Endothelial cell of umbilical vein (primary cell): ENCODE measurements at regions not wholly inside any gene's neighbourhood (a gene's known extent, or its start where the extent isn't known, plus 50 kb on each side); places are given as distances from the start of the nearest gene placed in this dataset.

Experiments
- BruUV-seq: library from RNA; stranded (reverse); fragments of 400-500 nt; replicated peaks from 2 replicates; lab custom pipeline; 2021; lab: Mats Ljungman, UMichigan
- CTCF ChIA-PET: fragments of 300-600, 350-600 bp; sonication (Branson Sonifier 250); formaldehyde crosslinking; loops from one replicate; lab custom pipeline; 2021; ENCODE audit warnings: antibody characterized with exemption, inconsistent platforms; lab: Charles Lee
- POLR2A ChIA-PET: fragments of 300-600, 350-600 bp; sonication (Branson Sonifier 250); formaldehyde crosslinking; loops from one replicate; lab custom pipeline; 2021; ENCODE audit warnings: antibody characterized with exemption, inconsistent platforms; lab: Charles Lee
- DNase-seq: peaks from one replicate; pipeline ENCODE4 v3.0.0-alpha.2; 2011; ENCODE audit warnings: low read depth, low spot score
- FAIRE-seq: peaks from 2 replicates; lab custom pipeline; 2011; peaks lifted over from hg19 to GRCh38; lab: Jason Lieb, UNC
- H2AFZ ChIP-seq: 2 replicates; pipeline ENCODE4 v1.6.0; 2012; ENCODE audit warnings: low read depth, low read length, control low read depth, inconsistent platforms
- H3K27ac ChIP-seq: 2 replicates; pipeline ENCODE4 v1.5.1; 2011; ENCODE audit warnings: low read depth, mild to moderate bottlenecking, control low read depth, low read length, moderate library complexity; ENCODE audit not compliant: insufficient read depth
- H3K27me3 ChIP-seq, 2 experiments: 2 replicates each; pipeline versions ENCODE4 v1.6.0 to v1.6.1; 2011; ENCODE audit warnings: low read length in 2 of 2, mixed read lengths in 1 of 2; ENCODE audit not compliant: control insufficient read depth in 2 of 2, insufficient read depth in 2 of 2
- H3K36me3 ChIP-seq, 2 experiments: 2 replicates in 1 of 2; 3 replicates in 1 of 2; pipeline ENCODE4 v1.5.1; 2011; ENCODE audit warnings: low read length in 2 of 2, mild to moderate bottlenecking in 1 of 2, moderate library complexity in 1 of 2; ENCODE audit not compliant: control insufficient read depth in 2 of 2, insufficient read depth in 2 of 2; ENCODE audit errors: extremely low read depth in 1 of 2
- H3K4me1 ChIP-seq: 3 replicates; pipeline ENCODE4 v1.5.1; 2011; ENCODE audit warnings: mild to moderate bottlenecking, low read length; ENCODE audit not compliant: control insufficient read depth, insufficient read depth; ENCODE audit errors: extremely low read depth
- H3K4me2 ChIP-seq: 2 replicates; pipeline ENCODE4 v1.6.1; 2011; ENCODE audit warnings: low read length, control low read depth, mixed read lengths; ENCODE audit not compliant: insufficient read depth
- H3K4me3 ChIP-seq, 3 experiments: fragments of 200-600 bp in 1 of 3; sonication (generic), shearing (Covaris generic) in 1 of 3; replicated peaks in 1 of 3; 2 replicates each; pipeline ENCODE4 v1.5.1; 2011 to 2016; ENCODE audit warnings: control low read depth in 3 of 3, low read length in 3 of 3, mild to moderate bottlenecking in 2 of 3, inconsistent platforms in 1 of 3, low read depth in 1 of 3, moderate library complexity in 1 of 3; ENCODE audit not compliant: insufficient read depth in 1 of 3
- H3K79me2 ChIP-seq: 2 replicates; pipeline ENCODE4 v1.6.0; 2012; ENCODE audit warnings: low read length, inconsistent platforms; ENCODE audit not compliant: control insufficient read depth, insufficient read depth
- H3K9ac ChIP-seq: replicated peaks from 2 replicates; pipeline ENCODE3; 2011; ENCODE audit warnings: low read length, control low read depth; ENCODE audit not compliant: insufficient read depth; ENCODE audit errors: extremely low read depth
- H3K9me1 ChIP-seq: replicated peaks from 3 replicates; pipeline ENCODE4 v1.6.0; 2011; ENCODE audit warnings: mild to moderate bottlenecking, low read length; ENCODE audit not compliant: control insufficient read depth, insufficient read depth; ENCODE audit errors: extremely low read depth
- H3K9me3 ChIP-seq: replicated peaks from 2 replicates; pipeline ENCODE4 v1.5.1; 2012; ENCODE audit warnings: low read length, inconsistent platforms; ENCODE audit not compliant: control insufficient read depth, insufficient read depth
- H4K20me1 ChIP-seq: replicated peaks from 2 replicates; pipeline ENCODE3; 2011; ENCODE audit warnings: mild to moderate bottlenecking, low read length; ENCODE audit not compliant: control insufficient read depth, insufficient read depth; ENCODE audit errors: extremely low read depth
- CTCF ChIP-seq, 2 donors: IDR thresholded peaks; 1 replicate in 1 of 2; 2 replicates in 1 of 2; pipeline ENCODE4 v1.5.1; 2011; ENCODE audit warnings: low read length in 2 of 2, mild to moderate bottlenecking in 2 of 2, moderate library complexity in 2 of 2, control low read depth in 1 of 2, inconsistent platforms in 1 of 2, low read depth in 1 of 2; ENCODE audit not compliant: insufficient read depth in 1 of 2; ENCODE audit errors: extremely low read depth in 1 of 2
- EZH2 ChIP-seq: IDR thresholded peaks from 2 replicates; pipeline ENCODE4 v1.6.1; 2012; ENCODE audit warnings: borderline replicate concordance, low read depth, mild to moderate bottlenecking, moderate library complexity, low read length, inconsistent platforms; ENCODE audit not compliant: severe bottlenecking
- FOS ChIP-seq: IDR thresholded peaks from 2 replicates; pipeline ENCODE4 v1.6.1; 2011; ENCODE audit warnings: mild to moderate bottlenecking, low read length, moderate library complexity, borderline replicate concordance; ENCODE audit not compliant: insufficient read depth
- GATA2 ChIP-seq: IDR thresholded peaks from 2 replicates; pipeline ENCODE4 v1.7.0; 2011; ENCODE audit warnings: low read depth, mild to moderate bottlenecking, moderate library complexity, mixed read lengths, low read length; ENCODE audit not compliant: insufficient read length, insufficient read depth
- JUN ChIP-seq: IDR thresholded peaks from 2 replicates; pipeline ENCODE4 v1.6.1; 2011; ENCODE audit warnings: borderline replicate concordance, low read depth; ENCODE audit not compliant: insufficient read length, insufficient read depth
- MAX ChIP-seq: IDR thresholded peaks from 2 replicates; pipeline ENCODE4 v1.6.1; 2011; ENCODE audit not compliant: insufficient read depth, insufficient read length
- MYC ChIP-seq: IDR thresholded peaks from one replicate; pipeline ENCODE4 v1.6.1; 2011; ENCODE audit warnings: mild to moderate bottlenecking, low read depth, low read length
- POLR2A ChIP-seq: IDR thresholded peaks from 2 replicates; pipeline ENCODE4 v1.6.1; 2012; ENCODE audit warnings: low read depth, mild to moderate bottlenecking, control low read depth, low read length
- POLR2AphosphoS5 ChIP-seq: IDR thresholded peaks from 2 replicates; pipeline ENCODE4 v1.6.1; 2012; ENCODE audit warnings: low read depth, mild to moderate bottlenecking, control low read depth, low read length, moderate library complexity; ENCODE audit not compliant: insufficient read depth
- dilution Hi-C: fragments of 300-500 bp; cut with MboI; formaldehyde crosslinking; loops from one replicate; pipeline ENCODE4 v1.15.0; 2019; ENCODE audit warnings: low sequenced_read_pairs; ENCODE audit not compliant: extremely low pct_ligation_motif_present
- intact Hi-C: fragments of 100-400 bp; cut with micrococcal nuclease; formaldehyde crosslinking; loops from one replicate; pipeline ENCODE4 v1.10.0; 2022

GRCh38 chr4:82223715-82224114, 150.1 kb downstream of the HNRNPD start:
- no peak overlapping the region for H2AFZ ChIP-seq
- ChIA-PET CTCF (no interaction called here), POLR2A (no interaction called here)
- no peaks in the 10 kb centered on the region for H3K36me3 ChIP-seq
- H3K9ac ChIP-seq = no peak overlapping the region
- intact Hi-C loops (no loop called here), dilution Hi-C loops (no loop called here)
- peaks cover 2% of the 10 kb centered on the region for H3K9me1 ChIP-seq
- FAIRE-seq (no peak), DNase-seq (no peak)
- no peaks in the 10 kb centered on the region for H3K4me1 ChIP-seq
- no peak overlapping the region for H3K27ac ChIP-seq
- no peaks in the 10 kb centered on the region for H3K27me3 ChIP-seq
- BruUV-seq = no TSS peak
- H3K4me3 ChIP-seq = no peak overlapping the region
- TF ChIP-seq POLR2AphosphoS5 (no peak), MYC (no peak), MAX (no peak), FOS (no peak), CTCF (IDR thresholded peaks at IDR 0.05; ENCODE audit: extremely low read depth in 1 of 2, insufficient read depth in 1 of 2, low read depth in 1 of 2, low read length in 2 of 2) (no peak), EZH2 (no peak), GATA2 (no peak), JUN (no peak), POLR2A (no peak)
- H3K4me2 ChIP-seq = no peak overlapping the region
- H3K9me3 ChIP-seq = no peaks in the 10 kb centered on the region
- no peaks in the 10 kb centered on the region for H4K20me1 ChIP-seq
- H3K79me2 ChIP-seq = no peaks in the 10 kb centered on the region
